ENCODE measurements at regions not wholly inside any gene's neighbourhood (a gene's known extent, or its start where the extent isn't known, plus 50 kb on each side); places are given as distances from the start of the nearest gene placed in this dataset.
A peak's percentile ranks its signal among the peaks of the same experiment; 100 is the strongest.

- no peak for DNase-seq
Measured at GRCh38 chr20:22795433-22795832, 211.1 kb upstream of the FOXA2 start.

DNA sequence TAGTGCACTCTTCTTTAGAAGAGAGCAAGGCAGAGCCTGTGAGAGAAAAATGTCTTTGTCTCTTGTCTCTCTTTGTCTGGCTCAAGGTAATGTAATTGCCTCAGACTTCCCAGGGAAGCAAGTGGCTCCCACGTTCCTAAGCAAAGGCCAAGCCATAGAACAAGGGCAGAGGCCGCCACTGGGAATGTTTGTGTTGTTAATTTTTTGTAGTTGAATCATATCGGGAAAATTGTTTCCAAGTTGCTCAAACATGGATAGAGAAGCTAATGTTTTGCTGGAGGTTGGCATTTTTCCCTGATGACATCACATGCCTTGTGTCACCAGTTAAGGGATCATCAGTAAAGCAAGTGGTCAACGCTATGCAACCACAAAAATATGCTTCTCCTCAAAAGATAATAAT is 211.5 kb upstream of the FOXA2 start:
- DNase-seq: peak; percentile 73

DNA sequence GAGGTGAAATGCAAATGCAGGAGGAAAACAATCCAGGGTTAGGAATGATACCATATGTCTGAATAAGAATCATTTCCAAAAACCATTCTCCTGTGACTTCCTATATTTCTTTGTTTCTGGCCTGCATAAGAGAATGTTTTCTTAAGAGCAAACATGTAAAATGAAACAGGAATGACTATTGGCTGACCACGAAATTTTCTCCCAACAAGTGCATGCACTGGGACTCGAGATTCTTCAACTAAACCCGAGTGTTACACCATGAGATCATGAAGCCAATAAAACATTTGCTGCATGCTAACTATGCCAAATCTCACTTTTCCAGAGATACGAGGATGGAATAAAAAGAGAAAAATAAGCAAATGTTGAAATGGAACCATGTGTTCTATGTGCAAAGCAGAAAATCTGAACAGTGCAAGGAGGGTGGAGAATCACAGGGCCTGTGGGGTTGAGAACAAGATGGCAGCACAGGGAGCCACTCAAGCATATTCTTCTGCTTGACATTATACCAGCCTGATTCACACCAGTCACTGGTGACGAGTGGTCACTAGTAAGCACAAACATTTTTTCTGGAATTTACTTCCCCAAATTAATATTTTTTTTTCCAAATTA is 212.2 kb upstream of the FOXA2 start:
- peak; percentile 59 for DNase-seq

DNA sequence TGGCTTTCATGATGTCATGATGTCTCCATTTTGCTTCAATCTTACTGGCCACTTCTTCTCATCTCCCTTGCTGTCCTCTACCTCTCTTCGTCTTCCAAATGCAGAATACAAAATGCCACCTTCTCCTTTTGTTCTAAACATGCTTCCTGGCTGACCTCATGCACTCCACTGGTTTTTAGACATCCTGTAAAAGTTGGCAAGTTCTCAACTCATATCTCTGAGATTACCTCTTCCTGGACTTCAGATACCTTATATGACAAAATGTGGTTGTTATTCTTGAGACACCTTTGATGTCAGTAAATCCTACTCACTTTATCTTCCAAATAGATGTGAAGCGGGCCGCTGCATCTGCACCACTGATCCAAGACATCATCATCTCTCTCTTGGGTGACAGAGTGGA is 212.7 kb upstream of the FOXA2 start:
- DNase-seq: no peak

- no peak for DNase-seq
Measured at GRCh38 chr20:22799687-22800086, 215.3 kb upstream of the FOXA2 start.

DNA sequence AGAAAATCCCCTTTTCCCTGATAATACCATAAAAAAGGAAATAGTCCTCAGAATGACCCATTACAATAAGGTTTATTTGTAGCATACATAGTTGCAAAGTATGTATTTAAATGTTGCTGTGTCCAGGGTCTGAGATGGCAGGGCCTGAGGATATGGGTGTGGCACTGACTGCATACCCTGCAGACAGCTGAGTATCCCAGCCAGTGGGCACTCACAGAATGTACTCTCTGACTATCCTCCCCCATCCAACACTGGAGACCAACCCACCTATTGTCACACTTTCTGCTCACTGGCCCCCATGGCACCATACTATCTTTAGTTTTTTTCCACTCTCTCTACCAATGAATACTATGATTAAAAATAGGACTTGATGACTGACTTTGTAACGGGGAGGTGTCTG is 215.8 kb upstream of the FOXA2 start:
- DNase-seq: no peak

DNA sequence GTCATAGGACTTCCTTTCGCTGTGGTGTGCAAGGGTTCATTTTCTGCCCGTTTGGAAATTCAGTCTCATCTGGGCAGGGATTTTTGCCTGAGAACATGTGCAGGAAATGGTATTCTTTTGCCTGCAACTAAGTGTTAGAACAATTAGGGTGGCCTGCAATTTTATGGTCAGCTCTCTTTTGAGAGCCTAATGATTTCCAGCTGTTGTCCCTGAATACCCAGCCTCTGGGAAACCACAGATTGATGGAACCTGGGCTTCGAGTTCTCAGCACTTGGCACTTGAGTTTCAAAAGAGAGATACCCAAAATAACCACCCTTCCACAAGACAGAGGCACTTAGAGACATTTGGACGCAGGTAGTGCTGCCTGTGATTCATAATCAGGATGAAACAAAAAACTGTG is 217.2 kb upstream of the FOXA2 start:
- no peak for DNase-seq

DNA sequence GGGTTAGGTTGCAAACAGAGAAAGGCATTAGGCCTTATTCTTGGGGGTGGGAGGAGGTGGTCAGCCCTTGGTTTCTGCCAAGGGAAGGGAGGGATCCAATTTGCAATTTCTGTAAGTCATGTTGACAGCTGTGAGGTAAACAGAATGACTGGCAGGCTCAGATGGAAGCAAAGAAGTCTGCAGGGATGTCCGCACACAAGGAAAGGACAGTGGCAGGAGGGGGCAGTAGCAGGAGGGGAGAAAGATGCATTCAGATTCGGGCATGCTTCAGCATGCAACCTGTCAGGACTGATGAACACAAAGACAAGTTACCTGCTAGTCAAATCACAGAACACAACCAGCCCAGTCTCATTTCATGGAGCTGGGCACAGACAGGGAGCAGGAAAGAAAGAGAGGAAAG is 217.9 kb upstream of the FOXA2 start:
- no peak for DNase-seq

DNA sequence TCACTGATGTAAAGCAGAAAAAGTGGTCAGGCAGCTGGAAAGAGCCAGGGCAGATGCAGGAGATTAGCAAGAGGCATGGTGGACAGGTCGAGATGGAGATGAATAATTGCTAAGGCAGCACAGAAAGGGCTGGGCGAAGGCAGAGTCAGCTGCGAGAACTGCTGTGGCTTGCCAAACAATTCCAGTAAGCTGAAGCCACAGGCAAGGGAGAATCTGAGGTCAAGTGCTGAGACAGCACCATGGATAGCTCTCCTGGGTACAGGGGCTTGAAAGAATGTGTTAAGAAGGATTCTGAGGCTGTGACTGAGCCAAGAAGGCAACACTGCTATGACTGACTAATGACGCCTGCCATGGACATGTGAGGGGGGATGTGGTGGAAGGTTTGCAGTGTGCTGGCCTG is 220.8 kb upstream of the FOXA2 start:
- peak; percentile 89 for DNase-seq

DNA sequence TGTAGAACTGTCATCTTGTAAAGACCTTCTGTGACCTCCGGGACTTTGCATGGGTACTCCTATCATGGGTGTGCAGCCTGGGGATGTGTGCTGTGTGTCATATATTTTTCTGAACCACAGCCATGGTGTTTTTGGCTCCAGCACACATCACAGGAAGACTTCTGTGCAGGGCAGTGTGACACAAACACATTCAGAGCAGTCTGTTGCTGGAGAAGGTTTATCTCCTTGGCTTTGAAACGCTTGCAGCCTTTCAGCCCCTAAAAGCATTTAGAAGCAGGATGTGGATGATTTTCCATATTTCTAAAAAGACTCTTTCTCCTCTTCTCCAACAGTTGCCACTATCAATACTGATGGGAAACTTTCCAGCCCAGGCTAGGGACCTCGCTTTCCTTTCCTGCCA is 221.6 kb upstream of the FOXA2 start:
- no peak for DNase-seq

DNA sequence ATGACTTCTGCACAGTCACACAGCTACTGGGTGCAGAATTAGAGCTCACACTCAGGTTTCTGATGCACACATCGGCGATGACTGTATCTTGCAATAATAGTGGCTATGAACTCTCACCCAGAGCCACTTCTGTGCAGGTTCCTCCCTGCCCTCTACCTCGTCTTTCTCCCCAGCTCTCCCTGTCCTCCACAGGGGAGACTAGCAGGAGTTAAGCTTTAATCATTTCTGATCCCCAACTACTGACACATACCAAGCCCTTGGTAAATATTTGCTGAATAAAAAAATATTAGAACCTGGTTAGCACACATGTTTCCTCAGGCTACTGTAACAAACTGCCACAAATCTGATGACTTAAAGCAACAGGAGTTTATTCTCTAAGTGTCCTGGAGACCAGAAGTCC is 222.7 kb upstream of the FOXA2 start:
- no peak for DNase-seq

- DNase-seq: no peak
Measured at GRCh38 chr20:22807646-22808244, 223.4 kb upstream of the FOXA2 start.

GRCh38 chr20:22808628-22809027 is 224.3 kb upstream of the FOXA2 start:
- DNase-seq: no peak

DNA sequence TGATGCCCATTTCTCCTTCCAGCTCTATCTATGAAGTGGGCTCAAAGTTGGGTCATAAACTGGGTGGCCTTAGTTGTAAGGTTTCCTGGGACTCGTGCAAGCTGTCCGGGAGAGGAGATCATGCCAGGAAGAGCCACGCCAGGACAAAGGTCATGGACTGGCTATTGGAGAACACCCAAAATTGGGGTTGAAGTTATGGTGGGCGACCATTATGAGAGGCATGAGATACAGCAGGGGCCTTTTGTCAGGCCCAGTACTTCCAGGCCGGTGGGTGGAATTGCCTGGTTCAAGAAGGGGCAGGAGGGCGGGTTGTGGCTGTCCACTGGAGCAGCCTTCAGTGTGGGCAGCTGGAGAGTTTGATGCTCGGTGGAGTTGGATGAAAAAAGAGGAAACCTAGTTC is 225.1 kb upstream of the SSTR4 start:
- no peak for DNase-seq

DNA sequence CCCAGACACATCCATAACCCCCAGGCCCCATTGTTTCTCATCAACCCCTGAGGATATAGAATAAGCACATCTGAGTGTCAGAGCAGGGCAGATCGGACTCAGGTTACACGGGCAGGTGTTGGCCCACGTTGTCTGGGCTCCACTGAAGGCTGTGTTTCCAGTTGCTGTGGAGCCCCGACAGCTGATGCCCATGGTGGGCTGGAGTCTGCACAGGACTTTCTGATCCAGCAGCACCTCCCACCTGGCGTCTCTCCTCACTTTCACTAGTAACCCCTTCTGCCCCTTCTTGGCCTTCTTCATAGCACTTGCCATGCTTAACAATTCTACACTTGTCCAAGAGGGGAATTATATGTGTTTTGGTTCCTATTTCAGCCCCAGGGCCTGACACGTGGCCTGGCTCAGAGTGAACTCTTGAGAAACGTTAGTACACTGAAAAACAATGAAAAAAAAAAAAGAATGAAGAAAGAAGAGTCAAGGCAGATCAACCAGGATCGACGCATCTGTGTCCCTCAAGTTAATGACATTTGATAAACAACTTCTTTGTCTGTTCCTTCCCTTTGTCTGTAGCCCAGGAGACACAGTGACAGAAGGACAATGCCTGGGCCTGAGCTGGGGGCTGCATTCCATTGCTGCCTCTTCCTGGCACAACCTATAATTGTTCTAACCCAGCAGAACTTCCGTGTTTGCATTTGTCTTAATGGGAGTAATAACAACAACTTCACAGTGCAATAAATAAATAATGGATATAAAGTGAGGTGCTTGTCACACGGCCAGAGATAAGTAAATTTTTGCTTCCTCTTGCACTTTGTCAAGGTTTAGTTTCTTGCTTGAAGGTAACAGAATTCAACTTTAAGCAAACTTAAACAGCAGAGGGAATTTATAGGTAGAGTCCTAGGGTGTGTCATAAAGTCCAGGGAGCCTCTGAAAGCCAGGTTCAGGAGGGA is 224.2 kb upstream of the SSTR4 start:
- peak; percentile 63 for DNase-seq

- DNase-seq: peak; percentile 58
Measured at GRCh38 chr20:22814471-22815205, 220.5 kb upstream of the SSTR4 start.

DNA sequence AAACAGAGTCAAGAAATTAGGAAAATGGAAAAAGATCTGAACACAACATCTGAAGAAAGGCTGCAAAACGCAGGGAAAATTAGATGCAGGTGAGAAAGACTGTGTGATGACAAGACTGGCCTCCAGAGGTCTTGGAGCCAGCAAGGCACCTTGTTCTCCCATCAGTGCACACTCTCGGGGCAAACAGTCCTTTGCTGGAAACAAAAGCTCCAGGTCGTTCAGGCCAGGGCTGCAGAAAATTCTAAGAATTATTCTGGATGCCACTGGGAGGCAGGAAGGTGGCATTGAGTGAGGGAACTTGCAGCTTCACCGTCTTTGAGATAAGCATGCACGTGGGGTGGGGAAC is 219.9 kb upstream of the SSTR4 start:
- no peak for DNase-seq

DNA sequence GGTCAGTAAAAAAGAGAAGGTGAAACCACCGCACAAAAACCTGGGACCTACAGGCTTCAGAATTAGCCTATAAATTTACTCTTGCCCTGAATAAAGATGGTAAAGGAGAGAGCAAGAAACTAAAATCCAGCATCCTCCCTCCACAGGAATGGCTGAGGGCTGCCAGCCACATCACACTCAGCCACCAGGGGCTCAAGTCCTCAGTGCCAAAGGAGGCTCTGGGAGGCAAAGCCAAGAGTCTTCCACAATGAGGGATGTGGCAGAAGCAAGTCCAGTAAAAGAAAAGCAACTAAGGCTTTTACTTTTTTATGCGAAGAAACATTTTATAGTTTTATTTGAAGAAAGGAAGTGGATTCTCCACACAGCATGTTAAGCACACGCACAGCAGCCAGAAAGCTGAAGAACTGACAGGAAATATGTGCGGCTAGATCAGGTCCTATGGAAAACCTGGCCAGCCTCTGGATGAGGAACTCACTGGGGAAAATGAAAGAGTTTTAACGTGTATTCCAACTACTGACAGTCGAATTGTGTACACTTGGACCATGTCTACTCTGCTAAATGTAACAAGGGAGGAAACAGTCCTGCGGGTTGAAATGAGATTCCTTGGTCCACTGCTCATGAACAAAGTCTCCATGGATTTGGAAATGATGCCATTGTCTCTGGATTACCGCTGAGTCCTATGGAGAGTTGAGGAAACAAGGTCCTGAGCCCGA is 219.4 kb upstream of the SSTR4 start:
- peak; percentile 67 for DNase-seq

GRCh38 chr20:22818636-22819035 is 216.5 kb upstream of the SSTR4 start:
- no peak for DNase-seq

- DNase-seq: no peak
Measured at GRCh38 chr20:22819112-22819511, 216.0 kb upstream of the SSTR4 start.

GRCh38 chr20:22819784-22820183 is 215.3 kb upstream of the SSTR4 start:
- DNase-seq: no peak

- DNase-seq: no peak
Measured at GRCh38 chr20:22821081-22821727, 213.9 kb upstream of the SSTR4 start.
